Body of pancreas (tissue), 4 donors: ENCODE measurements at regions not wholly inside any gene's neighbourhood (a gene's known extent, or its start where the extent isn't known, plus 50 kb on each side); places are given as distances from the start of the nearest gene placed in this dataset.

Experiments used
- CTCF ChIP-seq, 7 experiments: fragments of 450-650 bp in 4 of 7; fragments of 200-600 bp in 3 of 7; sonication (generic) in 3 of 7; IDR thresholded peaks; one replicate each; pipeline ENCODE4 v1.5.1; 2016 to 2019; ENCODE audit warnings: antibody characterized with exemption in 7 of 7
- POLR2A ChIP-seq, 3 donors: fragments of 450-650 bp; IDR thresholded peaks; one replicate each; pipeline ENCODE4 v1.6.1; 2016; ENCODE audit warnings: antibody characterized with exemption in 3 of 3, mild to moderate bottlenecking in 2 of 3

DNA sequence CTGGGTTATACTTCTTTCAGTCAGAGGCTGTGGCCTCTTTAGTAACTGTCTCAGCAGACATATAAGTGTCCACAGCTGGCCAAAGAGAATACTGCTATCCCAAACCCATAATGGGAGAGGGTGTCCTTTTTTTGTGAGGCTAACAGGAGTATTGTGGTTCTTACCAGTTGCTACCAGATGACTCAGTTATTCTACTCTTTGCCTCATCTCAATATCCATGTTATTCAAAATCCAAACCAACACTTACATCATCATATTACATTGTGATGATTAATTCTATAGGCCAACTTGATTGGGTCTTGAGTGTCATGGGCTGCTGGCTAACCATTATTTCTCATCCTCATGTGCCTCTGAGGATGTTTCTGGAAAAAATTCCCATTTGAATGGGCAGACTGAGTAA lies 120.9 kb downstream of the TMEM168 start:
- TF ChIP-seq POLR2A (IDR thresholded peaks at IDR 0.05) (no peak), CTCF (IDR thresholded peaks at IDR 0.05) (no peak)
